Stimulated activated effector memory CD8-positive, alpha-beta T cell treated with anti-CD3 and anti-CD28 coated beads, Interleukin-12 subunit alpha, Interleukin-12 subunit beta, amount 100 ng/mL, for 72 hours (primary cell): ENCODE measurements at regions not wholly inside any gene's neighbourhood (a gene's known extent, or its start where the extent isn't known, plus 50 kb on each side); places are given as distances from the start of the nearest gene placed in this dataset.
"Not testable (repeated sequence)": the region's sequence is repeated elsewhere in the genome, so short reads cannot be mapped to it uniquely, and the experiment has no call there.

Experiments used
- ATAC-seq: fragments of 150-1000 bp; cut with Tn5 transposase; 2 replicates; pipeline ENCODE4 v1.10.0; 2021
- DNase-seq, 2 donors: peaks; one replicate each; pipeline ENCODE4 v3.0.0; 2021 to 2022; ENCODE audit warnings: low spot score in 2 of 2
- H3K27ac Mint-ChIP-seq: one replicate; pipeline ENCODE4 v1.8.0; 2022; ENCODE audit warnings: mild to moderate bottlenecking, mixed read lengths
- H3K36me3 Mint-ChIP-seq: one replicate; pipeline ENCODE4 v1.8.0; 2022; ENCODE audit warnings: mild to moderate bottlenecking, mixed read lengths
- H3K4me1 Mint-ChIP-seq: one replicate; pipeline ENCODE4 v1.8.0; 2022; ENCODE audit warnings: mixed read lengths
- H3K4me3 Mint-ChIP-seq: one replicate; pipeline ENCODE4 v1.8.0; 2022; ENCODE audit warnings: mild to moderate bottlenecking, mixed read lengths
- H3K9me3 Mint-ChIP-seq: one replicate; pipeline ENCODE4 v1.8.0; 2022; ENCODE audit warnings: mixed read lengths

DNA sequence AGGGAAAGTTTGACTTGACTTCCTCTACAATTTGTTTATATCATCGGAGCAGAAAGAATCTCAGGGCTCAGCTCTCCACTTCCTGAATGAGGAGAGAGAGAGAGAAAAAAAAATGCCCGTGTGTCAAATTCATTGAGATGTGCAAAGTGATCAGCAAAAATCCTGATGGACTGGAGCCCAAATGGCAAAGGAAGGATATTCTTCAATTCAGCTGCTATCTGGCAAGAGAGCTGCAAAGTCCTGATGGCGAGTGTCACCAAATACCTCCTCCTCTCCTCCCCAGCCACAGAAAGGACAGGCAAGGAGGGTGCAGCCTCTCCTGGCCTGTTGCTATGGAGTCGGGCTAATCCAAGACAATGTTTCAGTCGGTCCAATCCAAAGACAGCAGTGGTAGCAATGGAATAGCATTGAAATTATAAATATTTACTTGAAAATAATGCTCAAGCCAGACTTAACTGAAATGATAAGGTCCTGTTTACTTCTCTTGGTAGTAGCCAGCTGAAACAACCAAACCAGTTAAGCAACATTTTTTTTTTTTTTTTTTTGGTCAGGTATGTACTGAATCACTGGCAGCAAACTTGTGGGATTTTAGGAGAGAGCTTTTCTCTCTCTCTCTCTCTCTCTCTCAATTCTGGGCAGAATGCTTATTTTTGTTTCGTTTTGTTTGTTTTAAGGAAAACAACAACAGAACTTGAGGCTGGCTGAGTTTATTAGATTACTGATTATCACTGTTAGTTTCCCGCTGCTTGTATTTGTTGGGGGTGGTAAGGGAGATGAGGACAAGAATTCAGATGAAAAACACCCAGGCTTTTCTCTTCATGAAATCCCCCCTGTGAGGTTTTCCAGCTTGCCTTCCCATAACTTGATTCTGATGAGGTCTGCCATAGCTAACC lies 204.2 kb downstream of the BCAS1 start:
- Mint-ChIP-seq H3K4me3 (peak overlapping the region; percentile 51), H3K36me3 (no peaks in the 10 kb centered on the region), H3K4me1 (peaks cover 40% of the 10 kb centered on the region), H3K27ac (peak overlapping the region; percentile 69), H3K9me3 (no peaks in the 10 kb centered on the region)
- ATAC-seq (no peak), DNase-seq (no peak)

DNA sequence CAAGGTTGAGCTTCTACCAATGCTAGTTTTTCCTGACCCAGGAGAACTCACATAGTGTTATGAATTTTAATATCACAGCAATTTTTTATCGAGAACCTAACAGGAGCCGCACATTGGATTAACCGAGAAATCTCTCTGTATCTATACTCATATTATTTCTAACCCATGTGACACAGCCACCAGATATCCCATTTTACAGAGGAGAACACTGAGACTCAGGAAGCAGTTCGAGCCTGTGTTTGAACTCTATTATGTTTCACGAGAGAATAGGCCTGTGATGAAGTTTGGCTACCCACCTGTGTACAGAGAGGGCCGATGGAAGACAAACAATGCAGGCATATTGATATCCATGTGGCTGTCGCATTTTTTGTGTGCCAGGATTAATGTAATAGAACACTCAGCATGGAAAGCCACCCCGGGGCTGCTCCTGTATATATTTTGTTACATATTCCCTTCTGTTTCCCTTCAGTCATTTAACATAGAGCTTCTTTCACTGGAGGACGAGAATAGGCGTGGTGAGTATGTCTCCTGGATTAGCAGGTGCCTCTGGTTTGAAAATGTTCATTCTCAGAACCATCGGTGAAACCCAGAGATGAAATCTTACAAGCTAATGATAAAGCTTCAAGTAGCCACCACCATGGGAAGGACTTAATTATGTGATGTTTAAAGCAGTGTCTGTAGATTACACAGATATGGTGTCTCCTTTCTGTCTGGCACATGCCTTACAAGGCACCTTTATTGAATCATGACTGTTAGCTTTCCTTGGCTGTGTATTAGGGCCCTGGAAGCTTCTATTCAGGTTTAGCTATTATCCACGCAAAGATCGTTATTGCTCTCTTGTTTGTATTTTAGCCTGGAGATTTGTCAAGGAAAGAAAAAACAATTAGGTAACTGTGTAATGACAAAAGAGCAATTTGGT lies 205.4 kb downstream of the BCAS1 start:
- not testable (repeated sequence) for H3K36me3 Mint-ChIP-seq, ATAC-seq, DNase-seq, H3K9me3 Mint-ChIP-seq
- peaks cover 36% of the 10 kb centered on the region for H3K4me1 Mint-ChIP-seq
- H3K4me3 Mint-ChIP-seq: peak overlapping the region; percentile 51
- H3K27ac Mint-ChIP-seq: peak overlapping the region; percentile 69

DNA sequence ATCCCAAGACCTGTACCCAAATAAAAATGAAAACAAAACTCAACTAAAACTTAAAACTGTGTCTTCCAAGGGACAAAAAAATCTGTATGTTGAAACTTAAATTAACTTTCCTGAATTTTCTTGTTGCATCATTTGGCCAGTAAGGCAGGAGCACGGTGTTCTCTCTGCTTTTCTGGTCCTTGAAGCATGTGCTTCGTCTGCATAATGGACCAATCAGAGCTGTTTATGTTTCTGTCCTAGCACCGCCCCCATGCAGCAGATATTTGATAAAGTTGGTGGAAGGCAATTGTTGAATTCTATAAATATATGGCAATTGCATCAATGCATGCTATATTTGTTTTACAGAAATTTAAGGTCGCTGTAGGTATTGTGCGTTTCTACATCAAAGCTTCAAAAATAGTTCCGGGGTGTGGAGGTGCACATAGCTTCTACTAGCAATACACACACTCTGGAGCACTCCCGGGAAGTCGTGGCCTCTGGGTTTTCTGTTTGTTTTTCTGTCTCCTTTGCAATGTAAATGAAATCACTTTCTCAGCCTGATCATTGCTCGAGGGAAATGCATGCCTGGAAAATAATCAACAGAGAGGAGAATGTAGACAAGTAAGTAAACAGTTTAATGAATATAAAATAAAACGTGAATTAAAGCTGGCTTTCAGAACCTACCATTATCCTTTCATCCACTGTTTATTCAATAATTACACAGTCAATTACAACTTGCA lies 206.3 kb downstream of the BCAS1 start:
- H3K9me3 Mint-ChIP-seq, H3K27ac Mint-ChIP-seq, H3K4me3 Mint-ChIP-seq, ATAC-seq, H3K36me3 Mint-ChIP-seq, DNase-seq: not testable (repeated sequence)
- H3K4me1 Mint-ChIP-seq: peaks cover 31% of the 10 kb centered on the region

DNA sequence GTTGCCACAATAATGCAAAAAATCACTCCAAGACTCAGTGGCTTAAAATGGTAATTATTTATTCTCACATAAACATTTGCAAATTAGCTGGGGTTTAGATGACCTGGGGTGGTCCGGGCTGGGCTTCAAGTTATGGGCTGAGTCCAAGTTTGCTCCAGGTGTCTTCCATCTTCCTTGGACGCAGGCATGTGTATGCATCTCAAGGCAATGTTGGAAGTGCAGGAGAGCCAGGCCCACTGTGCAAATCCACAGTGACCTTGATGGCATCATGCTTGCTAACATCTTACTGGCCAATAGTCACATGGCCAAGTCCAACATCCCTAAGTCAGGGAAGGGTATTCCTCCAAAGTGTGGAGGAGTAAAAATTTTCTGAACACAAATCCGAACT lies 206.9 kb downstream of the BCAS1 start:
- not testable (repeated sequence) for ATAC-seq, H3K36me3 Mint-ChIP-seq, DNase-seq, H3K9me3 Mint-ChIP-seq, H3K27ac Mint-ChIP-seq, H3K4me3 Mint-ChIP-seq
- H3K4me1 Mint-ChIP-seq: peaks cover 30% of the 10 kb centered on the region

DNA sequence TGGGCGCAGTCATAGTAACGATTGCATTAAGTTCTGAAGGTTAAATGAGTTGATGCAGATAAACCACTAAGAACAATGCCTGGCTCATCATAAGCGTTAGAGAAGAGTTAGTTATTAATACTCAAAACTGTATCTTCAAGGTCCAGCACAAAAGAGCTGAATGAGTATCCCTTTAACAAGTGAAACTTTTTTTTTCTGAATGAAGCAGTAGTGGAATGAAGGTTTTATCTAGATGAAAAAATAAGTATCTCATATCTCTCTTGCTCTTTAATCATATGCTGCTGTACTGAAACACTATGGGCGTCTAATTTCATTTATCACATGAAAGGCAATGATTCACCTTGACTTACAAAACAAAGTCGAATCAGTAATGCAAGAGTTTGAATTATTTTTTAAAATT lies 207.4 kb downstream of the BCAS1 start:
- H3K4me1 Mint-ChIP-seq: peaks cover 29% of the 10 kb centered on the region
- ATAC-seq: peak; percentile 89
- not testable (repeated sequence) for H3K36me3 Mint-ChIP-seq

DNA sequence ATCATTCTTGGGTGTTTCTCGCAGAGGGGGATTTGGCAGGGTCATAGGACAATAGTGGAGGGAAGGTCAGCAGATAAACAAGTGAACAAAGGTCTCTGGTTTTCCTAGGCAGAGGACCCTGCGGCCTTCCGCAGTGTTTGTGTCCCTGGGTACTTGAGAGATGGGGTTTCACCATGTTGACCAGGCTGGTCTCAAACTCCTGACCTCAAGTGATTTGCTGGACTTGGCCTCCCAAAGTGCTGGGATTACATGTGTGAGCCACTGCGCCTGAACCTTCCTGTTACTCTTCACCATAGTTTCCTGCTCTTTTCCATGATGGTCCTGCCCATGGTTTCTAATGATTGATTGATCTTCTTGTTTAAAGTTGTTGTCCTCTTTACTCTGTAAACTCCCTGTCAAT lies 207.9 kb downstream of the BCAS1 start:
- not testable (repeated sequence) for H3K9me3 Mint-ChIP-seq, H3K4me3 Mint-ChIP-seq, DNase-seq, H3K36me3 Mint-ChIP-seq, ATAC-seq
- Mint-ChIP-seq H3K27ac (peak overlapping the region; percentile 9), H3K4me1 (peaks cover 23% of the 10 kb centered on the region)

More for the DNA sequence above, 207.4 kb downstream of the BCAS1 start:
- H3K9me3 Mint-ChIP-seq, DNase-seq, H3K4me3 Mint-ChIP-seq: not testable (repeated sequence)
- peak overlapping the region; percentile 9 for H3K27ac Mint-ChIP-seq

DNA sequence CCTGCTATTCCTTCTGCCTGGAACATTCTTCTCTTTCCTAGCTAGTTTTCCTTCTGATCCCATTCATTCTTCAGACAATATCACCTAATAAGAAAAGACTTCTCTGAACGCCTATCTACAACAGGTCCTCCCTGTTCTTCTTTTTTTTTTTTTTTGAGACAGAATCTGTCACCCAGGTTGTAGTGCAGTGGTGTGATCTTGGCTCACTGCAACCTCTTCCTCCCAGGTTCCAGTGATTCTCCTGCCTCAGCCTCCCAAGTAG lies 208.3 kb downstream of the BCAS1 start:
- not testable (repeated sequence) for H3K36me3 Mint-ChIP-seq, H3K4me3 Mint-ChIP-seq, H3K9me3 Mint-ChIP-seq, DNase-seq, H3K27ac Mint-ChIP-seq, ATAC-seq
- H3K4me1 Mint-ChIP-seq: peaks cover 19% of the 10 kb centered on the region

DNA sequence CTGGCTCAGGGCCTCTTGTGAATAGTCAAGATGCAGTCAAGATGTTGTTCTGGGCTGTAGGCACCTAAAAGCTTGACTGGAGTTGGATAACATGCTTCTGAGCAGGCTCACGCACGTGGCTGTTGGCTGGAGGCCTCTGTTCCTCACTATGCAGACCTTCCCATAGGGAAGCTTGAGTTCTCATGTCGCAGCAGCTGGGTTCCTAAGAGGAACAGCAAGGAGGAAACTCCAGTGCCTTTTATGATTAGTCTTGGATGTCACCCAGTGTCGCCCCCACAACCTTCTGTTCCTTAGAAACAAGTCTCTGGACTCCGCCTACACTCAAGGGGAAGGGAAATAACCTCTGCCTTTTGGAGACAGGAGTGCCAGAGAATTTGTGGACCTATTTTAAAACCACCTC lies 210.7 kb downstream of the BCAS1 start:
- Mint-ChIP-seq H3K9me3 (no peaks in the 10 kb centered on the region), H3K27ac (no peak overlapping the region), H3K4me1 (peaks cover 6% of the 10 kb centered on the region), H3K4me3 (no peak overlapping the region), H3K36me3 (no peaks in the 10 kb centered on the region)
- ATAC-seq: no peak
- no peak for DNase-seq

DNA sequence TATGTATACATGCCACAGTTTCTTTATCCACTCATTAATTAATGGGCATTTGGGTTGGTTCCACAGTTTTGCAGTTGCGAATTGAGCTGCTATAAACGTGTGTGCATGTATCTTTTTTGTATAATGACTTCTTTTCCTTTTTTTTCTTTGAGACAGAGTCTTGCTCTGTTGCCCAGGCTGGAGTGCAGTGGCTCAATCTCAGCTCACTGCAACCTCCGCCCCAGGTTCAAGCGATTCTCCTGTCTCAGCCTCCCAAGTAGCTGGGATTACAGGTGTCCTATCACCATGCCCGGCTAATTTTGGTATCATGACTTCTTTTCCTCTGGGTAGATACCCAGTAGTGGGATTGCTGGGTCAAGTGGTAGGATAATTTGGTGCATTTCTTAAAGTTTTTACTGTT lies 211.4 kb downstream of the BCAS1 start:
- H3K9me3 Mint-ChIP-seq, H3K36me3 Mint-ChIP-seq, ATAC-seq, H3K4me3 Mint-ChIP-seq, DNase-seq, H3K4me1 Mint-ChIP-seq, H3K27ac Mint-ChIP-seq: not testable (repeated sequence)

DNA sequence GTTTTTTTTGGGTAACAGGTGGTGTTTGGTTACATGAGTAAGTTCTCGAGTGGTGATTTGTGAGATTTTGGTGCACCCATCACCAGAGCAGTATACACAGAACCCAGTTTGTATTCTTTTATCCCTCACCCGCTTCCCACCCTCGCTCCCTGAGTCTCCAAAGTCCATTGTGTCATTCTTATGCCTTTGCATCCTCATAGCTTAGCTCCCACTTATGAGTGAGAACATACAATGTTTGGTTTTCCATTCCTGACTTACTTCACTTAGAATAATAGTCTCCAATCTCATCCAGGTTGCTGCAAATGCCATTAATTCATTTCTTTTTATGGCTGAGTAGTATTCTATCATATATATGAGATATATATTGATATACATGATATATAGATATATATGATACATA lies 211.9 kb downstream of the BCAS1 start:
- not testable (repeated sequence) for H3K27ac Mint-ChIP-seq, H3K4me1 Mint-ChIP-seq, ATAC-seq, H3K4me3 Mint-ChIP-seq, H3K36me3 Mint-ChIP-seq, DNase-seq, H3K9me3 Mint-ChIP-seq

DNA sequence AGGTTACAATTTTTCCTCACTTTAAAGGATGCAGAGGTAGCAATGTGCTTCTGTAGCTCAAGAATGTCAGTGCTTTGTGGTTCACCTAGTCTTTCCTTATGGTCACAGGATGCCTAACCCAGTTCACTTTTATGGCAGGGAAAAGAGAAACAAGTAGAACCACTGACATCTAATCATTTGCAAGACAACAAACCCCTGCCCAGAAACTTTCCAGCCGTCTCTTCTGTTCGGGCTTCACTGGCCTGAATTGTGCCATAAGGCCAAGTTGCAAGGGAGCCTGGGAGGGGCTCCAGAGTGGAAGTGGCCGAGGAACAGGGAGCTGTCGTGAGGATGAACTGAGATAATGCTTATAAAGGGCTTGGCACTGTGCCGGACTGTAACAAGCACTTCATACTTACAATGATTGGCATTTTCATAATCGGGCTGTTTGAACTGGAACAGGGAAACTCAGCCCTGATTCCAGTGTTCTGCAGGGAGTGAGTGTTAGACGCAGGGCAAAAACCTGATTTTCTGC lies 212.6 kb downstream of the BCAS1 start:
- H3K27ac Mint-ChIP-seq: no peak overlapping the region
- no peak for ATAC-seq
- peaks cover 3% of the 10 kb centered on the region for H3K4me1 Mint-ChIP-seq
- H3K36me3 Mint-ChIP-seq: no peaks in the 10 kb centered on the region
- no peaks in the 10 kb centered on the region for H3K9me3 Mint-ChIP-seq
- no peak overlapping the region for H3K4me3 Mint-ChIP-seq
- DNase-seq: no peak

DNA sequence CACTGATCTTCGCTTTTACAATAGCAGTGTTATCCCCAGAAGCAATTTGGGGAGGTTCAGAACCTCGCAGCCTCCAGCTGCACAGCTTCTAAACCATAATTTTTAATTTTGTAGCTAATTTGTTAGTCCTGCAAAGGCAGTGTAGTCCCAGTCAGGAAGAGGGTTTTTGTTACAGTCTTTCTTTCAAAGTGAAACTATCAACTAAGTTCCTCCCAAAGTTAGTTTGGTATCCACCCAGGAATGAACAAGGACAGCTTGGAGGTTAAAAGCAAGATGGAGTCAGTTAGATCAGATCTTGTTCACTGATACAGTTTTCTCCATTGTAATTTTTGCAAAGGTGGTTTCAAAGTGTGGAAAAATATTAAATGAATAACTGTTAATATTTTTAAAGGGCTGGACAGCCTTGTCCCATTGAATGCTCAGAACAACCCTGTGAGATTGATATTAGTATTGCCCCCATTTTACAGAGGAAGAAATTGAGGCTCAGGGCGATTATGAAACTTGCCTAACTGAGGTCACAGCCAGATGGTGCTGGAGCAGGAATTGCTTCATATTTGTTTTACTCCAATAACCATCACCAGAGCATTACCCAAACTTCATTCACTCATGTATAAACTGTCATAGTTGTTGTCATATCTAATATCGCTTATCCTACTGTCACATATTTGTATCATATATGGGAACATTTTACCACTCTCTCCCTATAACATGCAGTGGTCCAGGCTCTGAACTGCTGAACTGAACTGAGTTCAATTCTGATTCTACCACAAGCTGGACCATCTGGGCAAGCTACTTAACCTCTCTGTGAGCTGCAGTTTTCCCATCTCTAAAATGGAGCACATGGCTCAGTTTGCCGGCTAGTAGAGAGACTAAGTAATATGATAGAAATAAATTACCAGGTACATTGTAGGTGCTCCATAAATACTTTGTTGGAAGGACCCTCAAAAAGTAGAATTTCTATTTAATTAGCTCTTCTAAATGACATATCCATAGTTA lies 213.8 kb downstream of the BCAS1 start:
- ATAC-seq (no peak), DNase-seq (no peak)
- Mint-ChIP-seq H3K9me3 (no peaks in the 10 kb centered on the region), H3K36me3 (no peaks in the 10 kb centered on the region), H3K27ac (peak overlapping the region; percentile 20), H3K4me3 (no peak overlapping the region), H3K4me1 (peaks cover 5% of the 10 kb centered on the region)

DNA sequence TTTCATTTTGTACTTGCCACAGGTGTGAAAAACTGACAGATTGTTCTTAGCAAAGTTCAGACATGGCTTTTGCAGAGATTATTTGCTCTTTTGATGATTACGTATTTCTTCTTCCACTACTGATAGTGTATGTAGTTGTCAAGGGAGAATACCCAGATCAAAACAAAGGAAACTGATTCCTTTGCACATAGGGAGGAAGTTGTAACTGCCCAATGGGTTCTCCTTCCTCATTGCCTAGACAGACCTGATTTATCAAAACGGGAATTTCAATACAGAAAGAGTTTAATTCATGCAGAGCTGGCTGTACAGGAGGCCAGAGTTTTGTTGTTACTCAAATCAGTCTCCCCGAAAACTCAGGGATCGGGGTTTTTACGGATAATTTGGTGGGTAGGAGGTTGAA lies 214.7 kb downstream of the BCAS1 start:
- DNase-seq (no peak), ATAC-seq (no peak)
- H3K4me1 Mint-ChIP-seq: peaks cover 5% of the 10 kb centered on the region
- no peak overlapping the region for H3K4me3 Mint-ChIP-seq
- H3K27ac Mint-ChIP-seq: peak overlapping the region; percentile 26
- H3K36me3 Mint-ChIP-seq: no peaks in the 10 kb centered on the region
- H3K9me3 Mint-ChIP-seq: no peaks in the 10 kb centered on the region

DNA sequence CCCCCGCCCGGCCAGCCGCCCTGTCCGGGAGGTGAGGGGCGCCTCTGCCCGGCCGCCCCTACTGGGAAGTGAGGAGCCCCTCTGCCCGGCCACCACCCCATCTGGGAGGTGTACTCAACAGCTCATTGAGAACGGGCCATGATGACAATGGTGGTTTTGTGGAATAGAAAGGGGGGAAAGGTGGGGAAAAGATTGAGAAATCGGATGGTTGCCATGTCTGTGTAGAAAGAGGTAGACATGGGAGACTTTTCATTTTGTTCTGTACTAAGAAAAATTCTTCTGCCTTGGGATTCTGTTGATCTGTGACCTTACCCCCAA lies 215.8 kb downstream of the BCAS1 start:
- not testable (repeated sequence) for H3K4me3 Mint-ChIP-seq, H3K36me3 Mint-ChIP-seq, H3K4me1 Mint-ChIP-seq, DNase-seq, H3K9me3 Mint-ChIP-seq, ATAC-seq, H3K27ac Mint-ChIP-seq
